Right lobe of liver (tissue), 4 donors: ENCODE measurements at regions not wholly inside any gene's neighbourhood (a gene's known extent, or its start where the extent isn't known, plus 50 kb on each side); places are given as distances from the start of the nearest gene placed in this dataset.

Experiments
- CTCF ChIP-seq, 4 donors: fragments of 200-600 bp in 3 of 4; fragments of 450-650 bp in 1 of 4; IDR thresholded peaks; one replicate each; pipeline versions ENCODE4 v1.5.1 to v1.8.0; 2016 to 2022; ENCODE audit warnings: antibody characterized with exemption in 4 of 4, mild to moderate bottlenecking in 2 of 4
- POLR2A ChIP-seq: fragments of 450-650 bp; IDR thresholded peaks from one replicate; pipeline ENCODE4 v1.6.1; 2017; ENCODE audit warnings: antibody characterized with exemption, mild to moderate bottlenecking
- donor health status: DM: no; HTN: no; CAD: no.
- donor health status: DM: no; HTN: no; CAD: no.
- donor health status: DM: no; HTN: yes; CAD: no.

- TF ChIP-seq CTCF (IDR thresholded peaks at IDR 0.05) (no peak), POLR2A (no peak)
These were observed 243.3 kb downstream of the SEC61B start for GRCh38 chr9:99465231-99465907.
